Epithelial cell of proximal tubule (primary cell): ENCODE measurements at regions not wholly inside any gene's neighbourhood (a gene's known extent, or its start where the extent isn't known, plus 50 kb on each side); places are given as distances from the start of the nearest gene placed in this dataset.

Experiments
- DNase-seq: peaks from one replicate; pipeline ENCODE4 v3.0.0-alpha.2; 2011; ENCODE audit warnings: low read depth
- H3K4me3 ChIP-seq: 2 replicates; pipeline ENCODE4 v1.5.1; 2011; ENCODE audit warnings: low read depth, mild to moderate bottlenecking, low read length
- CTCF ChIP-seq: conservative IDR thresholded peaks from 2 replicates; pipeline ENCODE4 v1.5.1; 2012; ENCODE audit warnings: low read depth, mild to moderate bottlenecking, low read length

- no peak overlapping the region for H3K4me3 ChIP-seq
- no peak for DNase-seq
- TF ChIP-seq CTCF = no peak
Measured at GRCh38 chr14:66291756-66292155, 194.4 kb upstream of the CCDC196 start.

- no peak for DNase-seq
- TF ChIP-seq CTCF = no peak
- no peak overlapping the region for H3K4me3 ChIP-seq
Measured at GRCh38 chr14:66293533-66294105, 192.6 kb upstream of the CCDC196 start.

- no peak overlapping the region for H3K4me3 ChIP-seq
- no peak for TF ChIP-seq CTCF
- no peak for DNase-seq
Measured at GRCh38 chr14:66295386-66295785, 190.8 kb upstream of the CCDC196 start.

- H3K4me3 ChIP-seq = no peak overlapping the region
- DNase-seq = no peak
- no peak for TF ChIP-seq CTCF
Measured at GRCh38 chr14:66300886-66301285, 185.3 kb upstream of the CCDC196 start.

GRCh38 chr14:66306101-66306500, 180.1 kb upstream of the CCDC196 start:
- H3K4me3 ChIP-seq = no peak overlapping the region
- no peak for TF ChIP-seq CTCF
- no peak for DNase-seq

GRCh38 chr14:66311058-66311457, 175.1 kb upstream of the CCDC196 start:
- no peak for DNase-seq
- no peak overlapping the region for H3K4me3 ChIP-seq
- TF ChIP-seq CTCF = no peak

- DNase-seq = no peak
- TF ChIP-seq CTCF = no peak
- no peak overlapping the region for H3K4me3 ChIP-seq
Measured at GRCh38 chr14:66311990-66312389, 174.2 kb upstream of the CCDC196 start.
